ENCODE measurements at regions not wholly inside any gene's neighbourhood (a gene's known extent, or its start where the extent isn't known, plus 50 kb on each side); places are given as distances from the start of the nearest gene placed in this dataset.

GRCh38 chr5:96143450-96143849, 181.8 kb upstream of the ELL2 start:
- BruUV-seq (replicated peaks): no TSS peak
- no peak for DNase-seq (ENCODE audit: unreplicated experiment)
- Mint-ChIP-seq H3K27ac (ENCODE audit: low read depth, unreplicated experiment) (peak overlapping the region; percentile 23), H3K4me3 (ENCODE audit: unreplicated experiment) (no peak overlapping the region), H3K36me3 (ENCODE audit: insufficient read depth, unreplicated experiment) (no peaks in the 10 kb centered on the region), H3K9me3 (ENCODE audit: unreplicated experiment) (no peaks in the 10 kb centered on the region), H3K27me3 (ENCODE audit: insufficient read depth, unreplicated experiment) (no peaks in the 10 kb centered on the region), H3K4me1 (ENCODE audit: insufficient read depth, unreplicated experiment) (peaks cover 12% of the 10 kb centered on the region)
- no peak for TF ChIP-seq CTCF (IDR thresholded peaks at IDR 0.05; ENCODE audit: unreplicated experiment)
- intact Hi-C loops (cut with micrococcal nuclease): no loop called here
- ChIA-PET CTCF (interaction anchor here (1.0 kb wide), 1 partner anchor 194 kb away, joined by 3 read pairs; no protein-coding TSS in a partner anchor), POLR2A (interaction anchor here (1.3 to 7.4 kb wide), 5 partner anchors 16 to 183 kb away, joined by 4 to 41 read pairs (median 11); partner anchors contain the start of gene ELL2)

- DNase-seq (ENCODE audit: unreplicated experiment): peak; percentile 59
- POLR2A ChIA-PET: interaction anchor here (0.5 to 7.4 kb wide), 16 partner anchors 11 to 528 kb away, joined by 3 to 41 read pairs (median 4); partner anchors contain the start of gene ELL2
- intact Hi-C loops (cut with micrococcal nuclease): no loop called here
- H3K4me1 Mint-ChIP-seq (ENCODE audit: insufficient read depth, unreplicated experiment): peaks cover 12% of the 10 kb centered on the region
- H3K4me3 Mint-ChIP-seq (ENCODE audit: unreplicated experiment): no peak overlapping the region
- peak overlapping the region; percentile 23 for H3K27ac Mint-ChIP-seq (ENCODE audit: low read depth, unreplicated experiment)
- CTCF ChIA-PET: interaction anchor here (0.6 to 1.6 kb wide), 5 partner anchors 10 to 194 kb away, joined by 3 to 4 read pairs (median 3); no protein-coding TSS in a partner anchor
- no peaks in the 10 kb centered on the region for H3K36me3 Mint-ChIP-seq (ENCODE audit: insufficient read depth, unreplicated experiment)
- TF ChIP-seq CTCF (IDR thresholded peaks at IDR 0.05; ENCODE audit: unreplicated experiment): no peak
- no peaks in the 10 kb centered on the region for H3K27me3 Mint-ChIP-seq (ENCODE audit: insufficient read depth, unreplicated experiment)
- no TSS peak for BruUV-seq (replicated peaks)
- no peaks in the 10 kb centered on the region for H3K9me3 Mint-ChIP-seq (ENCODE audit: unreplicated experiment)
These were observed 181.3 kb upstream of the ELL2 start for GRCh38 chr5:96142786-96143434.

GRCh38 chr5:96142184-96142781, 180.6 kb upstream of the ELL2 start:
- Mint-ChIP-seq H3K9me3 (ENCODE audit: unreplicated experiment) (no peaks in the 10 kb centered on the region), H3K36me3 (ENCODE audit: insufficient read depth, unreplicated experiment) (no peaks in the 10 kb centered on the region), H3K27me3 (ENCODE audit: insufficient read depth, unreplicated experiment) (no peaks in the 10 kb centered on the region), H3K4me1 (ENCODE audit: insufficient read depth, unreplicated experiment) (peaks cover 12% of the 10 kb centered on the region), H3K27ac (ENCODE audit: low read depth, unreplicated experiment) (peak overlapping the region; percentile 23), H3K4me3 (ENCODE audit: unreplicated experiment) (no peak overlapping the region)
- BruUV-seq (replicated peaks): no TSS peak
- CTCF ChIA-PET: interaction anchor here (0.6 to 1.6 kb wide), 7 partner anchors 10 to 317 kb away, joined by 3 to 5 read pairs (median 3); no protein-coding TSS in a partner anchor
- POLR2A ChIA-PET: interaction anchor here (0.7 to 7.4 kb wide), 16 partner anchors 10 to 192 kb away, joined by 3 to 41 read pairs (median 4); partner anchors contain the start of gene ELL2
- intact Hi-C loops (cut with micrococcal nuclease): no loop called here
- TF ChIP-seq CTCF (IDR thresholded peaks at IDR 0.05; ENCODE audit: unreplicated experiment): no peak
- no peak for DNase-seq (ENCODE audit: unreplicated experiment)

GRCh38 chr5:96141749-96142148, 180.1 kb upstream of the ELL2 start:
- Mint-ChIP-seq H3K36me3 (ENCODE audit: insufficient read depth, unreplicated experiment) (no peaks in the 10 kb centered on the region), H3K9me3 (ENCODE audit: unreplicated experiment) (no peaks in the 10 kb centered on the region), H3K4me3 (ENCODE audit: unreplicated experiment) (no peak overlapping the region), H3K27me3 (ENCODE audit: insufficient read depth, unreplicated experiment) (no peaks in the 10 kb centered on the region), H3K4me1 (ENCODE audit: insufficient read depth, unreplicated experiment) (peaks cover 11% of the 10 kb centered on the region), H3K27ac (ENCODE audit: low read depth, unreplicated experiment) (peak overlapping the region; percentile 15)
- CTCF ChIA-PET: interaction anchor here (0.6 to 1.6 kb wide), 5 partner anchors 9 to 316 kb away, joined by 3 to 5 read pairs (median 3); no protein-coding TSS in a partner anchor
- POLR2A ChIA-PET: interaction anchor here (0.9 to 7.4 kb wide), 10 partner anchors 15 to 187 kb away, joined by 3 to 41 read pairs (median 6); partner anchors contain the start of gene ELL2
- no TSS peak for BruUV-seq (replicated peaks)
- no peak for TF ChIP-seq CTCF (IDR thresholded peaks at IDR 0.05; ENCODE audit: unreplicated experiment)
- peak; percentile 46 for DNase-seq (ENCODE audit: unreplicated experiment)
- intact Hi-C loops (cut with micrococcal nuclease): no loop called here

Data from MCF 10A (cell line).